ENCODE measurements at regions not wholly inside any gene's neighbourhood (a gene's known extent, or its start where the extent isn't known, plus 50 kb on each side); places are given as distances from the start of the nearest gene placed in this dataset.

- no peak overlapping the region for H2AK5ac ChIP-seq (ENCODE audit: low read depth, low read length)
- intact Hi-C loops (cut with micrococcal nuclease) (no loop called here), dilution Hi-C loops (cut with HindIII; ENCODE audit: low sequenced_read_pairs, unreplicated experiment) (no loop called here), in situ Hi-C loops (cut with MboI; ENCODE audit: low sequenced_read_pairs) (no loop called here)
- TF ChIP-seq CEBPB (IDR thresholded peaks at IDR 0.05; ENCODE audit: low read depth, low read length) (no peak), RCOR1 (IDR thresholded peaks at IDR 0.05; ENCODE audit: insufficient replicate concordance, low read length) (no peak), USF2 (IDR thresholded peaks at IDR 0.05; ENCODE audit: low read depth, low read length) (no peak), ELK1 (IDR thresholded peaks at IDR 0.05; ENCODE audit: borderline replicate concordance, low read depth, low read length) (no peak), POLR2A (IDR thresholded peaks at IDR 0.05; ENCODE audit: low read depth, low read length) (no peak), MXI1 (IDR thresholded peaks at IDR 0.05; ENCODE audit: borderline replicate concordance, low read depth, low read length) (no peak), BHLHE40 (IDR thresholded peaks at IDR 0.05; ENCODE audit: low read depth, low read length) (no peak), SMC3 (IDR thresholded peaks at IDR 0.05; ENCODE audit: low read depth, low read length) (no peak), CTCF (conservative IDR thresholded peaks at IDR 0.05; ENCODE audit: low read depth, low read length) (no peak), MAZ (IDR thresholded peaks at IDR 0.05; ENCODE audit: borderline replicate concordance, low read depth, low read length) (no peak), FOS (IDR thresholded peaks at IDR 0.05; ENCODE audit: low read depth, low read length) (no peak), CHD1 (IDR thresholded peaks at IDR 0.05; ENCODE audit: low read depth, low read length) (no peak), RFX5 (IDR thresholded peaks at IDR 0.05; ENCODE audit: low read depth, low read length) (no peak), NFE2L2 (IDR thresholded peaks at IDR 0.05; ENCODE audit: low read depth, low read length) (no peak), RAD21 (IDR thresholded peaks at IDR 0.05; ENCODE audit: low read length) (no peak), MAFK (IDR thresholded peaks at IDR 0.05; ENCODE audit: low read depth, low read length) (no peak)
- H3K4ac ChIP-seq (ENCODE audit: low read depth, low read length) = peak overlapping the region; percentile 43; the same call in 1 of the 2 replicates
- no peak overlapping the region for H2AFZ ChIP-seq (replicated peaks; ENCODE audit: low read length, poor library complexity)
- peak overlapping the region; percentile 45; the same call in 1 of the 2 replicates for H4K91ac ChIP-seq (ENCODE audit: insufficient read depth, low read depth, low read length)
- no peak overlapping the region for H3K9ac ChIP-seq (ENCODE audit: low read depth, low read length)
- no peaks in the 10 kb centered on the region for H3K79me1 ChIP-seq (ENCODE audit: low read depth in 1 of 2, low read length in 2 of 2)
- peak overlapping the region; percentile 37 for H2BK120ac ChIP-seq (ENCODE audit: low read depth, low read length)
- DNase-seq = no peak
- H3K56ac ChIP-seq (ENCODE audit: extremely low read depth, insufficient read depth, low read length) = no peak overlapping the region
- 91% methylated on average over 4 of the region's 7 CpGs; no CpG with 5 or more reads in 1 of the 2 experiments for WGBS, 2 experiments (ENCODE audit: extremely low coverage in 2 of 2, insufficient read length in 1 of 2)
- no peak overlapping the region for H3K14ac ChIP-seq (replicated peaks; ENCODE audit: low read depth, low read length)
- H3K27me3 ChIP-seq (ENCODE audit: control insufficient read depth, insufficient read depth, low read length) = no peaks in the 10 kb centered on the region
- H3K9me1 ChIP-seq (ENCODE audit: insufficient read depth, low read length) = peaks cover 4% of the 10 kb centered on the region; the same call in 1 of the 2 replicates
- CTCF ChIA-PET = no interaction called here
- H3K18ac ChIP-seq (ENCODE audit: low read depth, low read length) = no peak overlapping the region; the same call in 1 of the 2 replicates
- no peak overlapping the region for H3K4me2 ChIP-seq (ENCODE audit: low read depth, low read length)
- no peak overlapping the region for H3K4me3 ChIP-seq (ENCODE audit: insufficient read depth, low read depth, low read length)
- POLR2A ChIA-PET (ENCODE audit: unreplicated experiment) = no interaction called here
- no peak overlapping the region for H3K23ac ChIP-seq (ENCODE audit: low read depth, low read length)
- H3K36me3 ChIP-seq (ENCODE audit: control insufficient read depth, insufficient read depth, low read length) = no peaks in the 10 kb centered on the region
- H2BK15ac ChIP-seq (ENCODE audit: low read depth, low read length) = peak overlapping the region; percentile 65; the same call in 1 of the 3 replicates
- no peaks in the 10 kb centered on the region for H4K20me1 ChIP-seq (ENCODE audit: insufficient read depth, low read length)
- H4K8ac ChIP-seq (ENCODE audit: low read depth in 2 of 2, low read length in 2 of 2) = peak overlapping the region in 1 of 2 experiments; percentile 29; a peak in 1 of 4 replicates
- H3K9me3 ChIP-seq (ENCODE audit: control insufficient read depth, insufficient read depth, low read length) = no peaks in the 10 kb centered on the region
- no peak for ATAC-seq (ENCODE audit: low read depth)
- H2BK20ac ChIP-seq (ENCODE audit: low read depth, low read length) = peak overlapping the region; percentile 57; the same call in 1 of the 2 replicates
- no TSS peak for BruUV-seq (replicated peaks)
- no peak overlapping the region for H4K5ac ChIP-seq (ENCODE audit: low read depth, low read length)
- no peak overlapping the region for H3K27ac ChIP-seq (ENCODE audit: insufficient read depth, low read length)
- peaks cover 7% of the 10 kb centered on the region for H3K4me1 ChIP-seq (ENCODE audit: control insufficient read depth, insufficient read depth, low read length)
- no peak overlapping the region for H2AK9ac ChIP-seq (replicated peaks; ENCODE audit: low read depth, low read length, poor library complexity)
- peak overlapping the region; percentile 12 for H2BK5ac ChIP-seq (ENCODE audit: low read depth, low read length, poor library complexity, severe bottlenecking)
Measured at GRCh38 chr7:46203926-46204325, 282.9 kb upstream of the IGFBP3 start.

All from IMR-90 (cell line).